GM18520 (cell line): ENCODE measurements at regions not wholly inside any gene's neighbourhood (a gene's known extent, or its start where the extent isn't known, plus 50 kb on each side); places are given as distances from the start of the nearest gene placed in this dataset.
"Not testable (repeated sequence)": the region's sequence is repeated elsewhere in the genome, so short reads cannot be mapped to it uniquely, and the experiment has no call there.

Experiments used
- ATAC-seq: cut with Tn5 transposase; IDR thresholded peaks from one replicate; pipeline ENCODE4 v1.9.1; 2021; ENCODE audit not compliant: unreplicated experiment

DNA sequence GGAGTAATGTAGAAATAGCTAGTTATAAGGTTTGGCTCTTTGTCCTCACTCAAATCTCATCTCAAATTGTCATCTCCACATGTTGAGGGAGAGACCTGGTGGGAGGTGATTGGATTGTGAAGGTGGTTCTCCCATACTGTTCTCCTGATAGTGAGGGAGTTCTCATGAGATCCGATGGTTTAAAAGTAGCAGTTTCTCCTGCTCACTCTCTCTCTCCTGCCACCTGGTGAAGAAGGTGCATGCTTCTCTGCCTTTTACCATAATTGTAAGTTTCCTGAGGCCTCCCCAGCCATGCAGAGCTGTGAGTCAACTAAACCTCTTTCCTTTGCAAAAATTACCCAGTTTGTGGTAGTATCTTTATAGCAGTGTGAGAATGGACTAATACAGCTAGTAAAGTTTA, 849.4 kb downstream of the DACH1 start:
- ATAC-seq: no peak

DNA sequence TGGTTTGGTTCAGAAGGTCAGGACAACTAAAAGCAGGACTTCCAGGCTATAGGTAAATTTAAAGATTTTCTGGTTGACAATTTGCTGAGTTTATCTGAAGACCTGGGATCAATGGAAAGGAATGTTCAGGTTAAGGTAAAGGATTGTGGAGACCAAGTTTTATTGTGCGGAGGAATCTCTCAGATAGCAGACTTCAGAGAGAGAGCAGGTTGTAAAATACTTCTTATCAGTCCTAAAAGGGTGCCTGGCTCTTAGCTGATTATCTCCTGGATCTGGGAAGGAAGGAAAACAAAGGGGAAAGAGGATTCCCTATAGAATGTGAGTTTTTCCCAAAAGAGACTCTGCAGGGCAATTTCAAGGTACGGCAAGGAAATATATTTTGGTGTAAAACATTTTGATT, 851.5 kb downstream of the DACH1 start:
- no peak for ATAC-seq

DNA sequence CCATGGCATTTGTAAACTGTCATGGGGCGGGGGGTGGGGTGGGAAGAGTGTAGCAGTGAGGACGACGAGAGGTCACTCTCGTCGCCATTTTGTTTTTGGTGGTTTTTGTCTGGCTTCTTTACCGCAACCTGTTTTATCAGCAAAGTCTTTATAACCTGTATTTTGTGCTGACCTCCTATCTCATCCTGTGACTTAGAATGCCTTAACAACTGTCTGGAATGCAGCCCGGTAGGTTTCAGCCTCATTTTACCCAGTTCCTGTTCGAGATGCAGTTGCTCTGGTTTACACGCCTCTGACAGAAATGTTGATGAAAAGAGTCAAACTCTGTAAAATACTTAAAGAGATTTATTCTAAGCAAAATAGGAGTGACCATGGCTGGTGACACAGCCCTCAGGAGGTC, 852.0 kb downstream of the DACH1 start:
- ATAC-seq: no peak

DNA sequence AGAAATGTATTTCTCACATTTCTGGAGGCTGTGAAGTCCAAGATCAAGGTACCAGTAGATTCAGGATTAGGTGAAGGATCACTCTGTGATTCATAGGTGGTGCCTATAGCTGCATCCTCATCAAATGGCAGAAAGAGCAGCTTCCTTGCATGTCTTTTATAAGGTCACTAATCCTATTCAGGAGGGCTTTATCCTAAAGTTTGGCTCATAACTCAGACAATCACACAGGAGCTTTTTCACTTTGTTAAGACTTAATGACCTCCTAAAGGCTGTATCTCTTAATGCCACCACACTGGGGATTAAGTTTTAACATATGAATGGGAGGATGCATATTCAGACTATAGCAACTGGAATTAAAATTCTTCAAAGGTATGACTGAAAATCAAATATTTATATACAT, 861.1 kb downstream of the DACH1 start:
- no peak for ATAC-seq

DNA sequence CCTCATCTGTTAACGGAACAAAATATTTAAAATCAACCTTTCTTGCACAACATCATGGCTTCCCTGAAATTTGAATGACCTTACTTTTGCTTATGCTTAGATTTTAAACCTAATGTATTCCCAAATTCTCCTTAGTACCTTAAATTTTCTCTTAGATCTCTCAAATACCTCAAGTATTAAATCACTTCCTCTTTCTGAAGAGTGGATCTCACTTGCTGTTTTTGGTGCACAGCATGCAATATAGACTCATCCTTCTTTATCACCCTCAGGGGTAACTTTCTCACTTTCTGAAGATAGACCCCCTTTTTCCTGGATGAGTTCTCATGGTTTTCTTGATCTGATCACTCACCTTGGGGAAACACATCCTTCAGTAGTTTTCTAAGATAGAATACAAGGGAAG, 871.7 kb downstream of the DACH1 start:
- no peak for ATAC-seq

DNA sequence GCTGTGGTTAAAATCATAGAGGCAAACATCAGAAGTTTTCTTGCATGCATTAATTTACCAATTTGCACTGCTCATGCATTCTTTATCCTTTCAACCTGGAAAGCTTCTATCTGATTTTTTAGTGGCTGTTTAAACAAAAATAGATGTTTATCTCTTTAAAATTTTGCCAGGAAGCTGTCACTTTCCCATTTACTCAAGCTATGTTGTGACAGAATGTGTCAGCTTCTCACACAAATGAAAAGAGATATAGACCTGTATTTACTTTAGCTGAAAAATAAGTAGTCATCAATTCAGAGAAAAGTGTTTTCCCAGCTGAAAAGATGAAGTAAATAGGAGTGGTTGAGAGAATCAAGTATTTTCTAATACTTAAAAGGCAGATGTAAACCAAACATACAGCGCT, 872.8 kb downstream of the DACH1 start:
- ATAC-seq: no peak

DNA sequence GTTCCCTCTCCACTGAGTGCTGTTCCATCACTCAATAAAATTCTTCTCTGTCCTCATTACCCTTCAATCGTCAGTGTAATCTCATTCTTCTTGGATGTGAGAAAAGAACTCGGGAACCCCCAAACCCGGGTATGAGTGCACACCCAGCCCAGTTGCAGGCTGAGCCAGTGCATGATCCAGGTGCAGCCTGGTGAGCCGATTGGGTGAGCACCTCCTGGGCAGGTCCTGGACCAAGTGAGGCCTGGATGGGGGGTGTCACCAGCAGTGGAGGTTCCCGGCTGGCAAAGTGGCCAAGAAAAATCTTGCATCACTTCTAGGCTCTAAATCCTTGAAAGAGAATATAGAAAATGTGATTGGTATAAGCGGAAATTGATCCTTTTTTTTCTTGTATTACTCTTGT, 878.8 kb upstream of the KLHL1 start:
- no peak for ATAC-seq

DNA sequence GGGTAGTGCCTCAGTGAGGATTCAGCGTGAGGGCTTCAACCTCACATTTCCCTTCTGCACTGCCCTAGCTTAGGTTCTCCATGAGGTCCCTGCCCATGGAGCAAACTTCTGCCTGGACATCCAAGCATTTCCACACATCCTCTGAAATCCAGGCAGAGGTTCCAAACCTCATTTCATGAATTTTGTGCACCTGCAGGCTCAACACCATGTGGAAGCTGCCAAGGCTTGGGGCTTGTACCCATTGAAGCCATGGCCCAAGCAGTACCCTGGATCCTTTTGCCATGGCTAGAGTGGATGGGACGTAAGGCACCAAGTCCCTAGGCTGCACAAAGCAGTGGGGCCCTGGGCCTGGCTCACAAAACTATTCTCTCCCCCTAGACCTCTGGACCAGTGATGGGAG, 877.1 kb upstream of the KLHL1 start:
- no peak for ATAC-seq

DNA sequence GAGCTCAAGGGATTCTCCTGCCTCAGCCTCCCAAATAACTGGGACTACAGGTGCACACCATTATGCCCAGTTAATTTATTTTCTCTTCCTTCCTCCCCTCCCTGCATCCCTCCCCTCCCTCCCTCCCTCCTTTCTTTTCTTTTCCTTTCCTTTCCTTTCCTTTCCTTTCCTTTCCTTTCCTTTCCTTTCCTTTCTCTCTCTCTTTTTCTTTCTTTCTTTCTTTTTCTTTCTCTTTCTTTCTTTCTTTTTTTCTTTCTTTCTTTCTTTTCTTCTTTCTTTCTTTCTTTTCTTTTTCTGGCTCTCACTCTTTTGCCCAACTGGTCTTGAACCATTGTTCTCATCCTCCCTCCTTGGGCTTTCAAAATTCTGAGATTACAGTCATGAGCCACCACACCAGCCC, 873.0 kb upstream of the KLHL1 start:
- not testable (repeated sequence) for ATAC-seq

DNA sequence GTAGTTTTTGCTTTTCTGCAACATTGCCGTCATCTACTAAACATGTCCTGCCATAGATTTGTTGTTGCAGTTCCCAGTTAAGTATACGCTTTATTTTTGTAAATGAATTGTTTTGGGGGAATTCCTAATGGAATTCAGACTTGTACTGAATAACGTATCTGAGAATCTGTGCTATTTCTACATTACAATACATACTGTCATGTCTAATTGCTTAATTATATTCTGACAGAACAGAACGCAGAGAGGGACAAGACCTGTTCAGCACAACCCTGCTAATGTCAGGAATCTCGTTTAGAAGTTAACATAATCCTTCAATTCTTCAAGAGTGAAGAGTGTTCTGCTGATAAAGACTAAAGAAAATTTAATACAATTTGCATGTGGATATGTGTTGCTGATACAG, 861.1 kb upstream of the KLHL1 start:
- ATAC-seq: no peak

DNA sequence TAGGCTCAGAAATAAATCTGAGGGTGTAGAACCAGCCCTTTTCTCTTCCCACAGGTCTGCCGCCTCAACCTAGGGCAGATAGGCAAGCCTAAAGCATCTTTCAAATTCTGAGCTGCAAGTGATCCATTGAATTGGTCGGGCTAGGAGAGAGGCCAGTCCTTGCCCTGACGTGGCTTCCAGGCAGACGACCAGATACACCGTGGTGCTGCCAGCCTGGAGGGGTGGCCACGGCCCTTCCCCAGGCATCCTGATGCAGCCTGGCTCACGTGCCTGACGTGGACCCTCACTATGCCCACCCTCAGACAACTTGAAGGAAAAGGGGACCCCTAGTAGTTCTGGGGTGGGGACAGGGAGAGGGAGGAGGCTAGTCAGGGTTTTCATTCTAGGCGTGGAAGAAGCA, 859.3 kb upstream of the KLHL1 start:
- no peak for ATAC-seq

DNA sequence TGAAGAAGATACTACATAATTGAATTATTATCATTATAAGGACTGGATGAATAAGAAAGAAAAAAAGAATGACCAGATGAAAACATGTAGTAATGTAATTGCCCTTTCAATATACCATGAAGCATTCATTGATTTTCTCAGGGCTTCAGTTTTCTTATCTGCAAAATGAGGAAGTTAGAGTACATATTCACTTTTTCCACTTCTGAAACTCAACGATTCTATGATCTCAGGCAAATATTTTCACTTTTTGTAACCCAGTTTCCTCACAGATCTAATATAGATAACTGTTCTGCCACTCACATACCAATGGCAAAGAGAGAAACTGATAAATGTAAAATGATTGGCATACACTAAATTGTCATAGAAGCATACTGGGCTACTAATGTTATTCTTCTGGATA, 856.6 kb upstream of the KLHL1 start:
- ATAC-seq: no peak

DNA sequence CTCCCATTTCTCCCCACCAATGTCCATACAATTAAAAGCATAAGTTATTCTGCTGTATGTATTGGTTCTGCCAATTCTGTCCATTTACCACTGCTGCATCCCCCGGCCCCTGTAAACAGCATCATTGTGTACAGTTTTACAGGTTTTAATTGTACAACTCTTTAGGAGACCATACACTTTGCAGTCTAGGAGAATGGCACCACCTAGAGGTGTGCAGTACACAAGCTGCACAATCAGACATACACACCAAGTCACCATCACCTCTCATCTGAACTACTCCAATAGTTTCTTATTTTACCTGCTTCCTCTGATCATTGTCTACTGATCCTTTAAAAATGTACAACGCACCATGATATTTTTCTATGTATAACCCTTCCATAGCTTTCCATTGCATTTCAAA, 855.9 kb upstream of the KLHL1 start:
- ATAC-seq: no peak

DNA sequence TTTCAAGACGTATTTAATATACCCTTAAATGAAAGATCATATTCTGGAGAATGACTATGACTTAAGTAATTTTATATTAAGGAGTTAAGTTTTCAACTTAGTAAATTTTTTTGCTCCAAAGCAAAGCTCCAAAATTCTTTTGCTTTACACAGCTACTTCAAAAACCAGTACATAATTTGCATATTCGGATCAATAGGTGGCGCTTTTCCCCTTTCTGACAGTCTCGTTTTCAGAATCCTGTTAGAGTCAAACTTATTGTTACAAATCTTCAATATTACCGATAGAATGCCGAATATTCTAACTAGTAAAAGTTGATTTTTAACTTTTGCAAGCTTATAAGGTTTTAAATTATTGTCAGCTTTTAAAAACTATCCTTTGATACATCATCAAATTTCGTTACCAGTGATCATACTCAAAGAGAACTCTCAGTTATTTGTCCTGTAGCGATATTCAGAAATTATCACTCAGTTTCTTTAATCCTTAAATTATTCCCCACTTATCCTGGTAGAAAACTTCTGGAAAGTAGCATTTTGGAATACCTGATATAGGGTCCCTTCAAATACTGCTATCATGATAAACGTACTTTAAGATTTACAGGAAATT, 852.7 kb upstream of the KLHL1 start:
- ATAC-seq: no peak

DNA sequence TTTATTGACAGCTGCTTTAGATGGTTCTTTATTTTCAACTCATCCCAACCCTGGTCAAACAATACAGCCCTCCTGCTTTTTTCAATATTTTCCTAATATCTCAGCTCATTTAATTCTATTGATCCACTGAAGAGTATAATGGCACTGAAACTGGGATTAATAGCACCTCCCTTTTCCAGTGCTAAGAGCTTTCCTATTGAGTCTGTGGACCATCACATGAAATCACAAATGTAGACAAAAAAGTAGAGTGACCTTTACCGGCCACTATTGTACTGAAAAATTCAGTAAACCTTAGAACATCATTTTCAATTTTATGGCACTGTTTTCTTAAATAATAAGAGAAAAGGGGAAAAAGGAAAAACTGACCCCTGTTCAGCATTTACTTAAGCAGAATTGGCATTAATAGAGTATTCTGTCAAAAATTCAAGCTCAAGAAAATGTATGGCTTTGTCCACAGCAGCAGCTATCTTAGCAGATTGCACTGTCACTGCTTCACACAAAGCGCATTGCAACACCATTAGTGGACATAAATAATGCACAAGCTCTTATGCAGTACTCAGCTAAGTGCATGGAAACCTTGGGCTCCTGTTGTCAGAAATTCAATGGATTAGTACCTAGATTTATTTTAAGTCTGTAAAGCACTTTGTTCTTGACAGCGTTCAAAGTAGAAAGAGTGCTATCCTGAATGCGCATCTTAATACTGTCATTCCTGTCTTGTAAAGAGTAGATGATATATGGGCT, 851.0 kb upstream of the KLHL1 start:
- ATAC-seq: no peak

DNA sequence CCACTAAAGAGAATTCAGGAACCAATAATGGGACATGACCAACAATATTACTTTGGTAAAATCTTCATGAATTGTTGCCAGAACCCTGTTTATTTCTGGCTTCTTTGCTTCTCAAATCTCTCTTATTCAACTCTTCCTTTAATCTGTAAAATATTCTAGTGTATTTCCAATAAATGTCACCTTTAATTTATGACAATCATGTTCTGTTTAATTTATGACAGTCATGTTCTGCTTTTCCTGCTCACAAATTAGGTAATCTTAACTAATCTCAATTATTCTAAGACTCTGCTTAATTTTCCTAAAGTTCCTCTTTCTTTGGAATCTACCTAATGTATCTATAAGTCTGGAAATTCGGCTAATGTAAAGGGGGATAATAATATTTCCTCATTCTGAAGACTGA, 847.6 kb upstream of the KLHL1 start:
- no peak for ATAC-seq

DNA sequence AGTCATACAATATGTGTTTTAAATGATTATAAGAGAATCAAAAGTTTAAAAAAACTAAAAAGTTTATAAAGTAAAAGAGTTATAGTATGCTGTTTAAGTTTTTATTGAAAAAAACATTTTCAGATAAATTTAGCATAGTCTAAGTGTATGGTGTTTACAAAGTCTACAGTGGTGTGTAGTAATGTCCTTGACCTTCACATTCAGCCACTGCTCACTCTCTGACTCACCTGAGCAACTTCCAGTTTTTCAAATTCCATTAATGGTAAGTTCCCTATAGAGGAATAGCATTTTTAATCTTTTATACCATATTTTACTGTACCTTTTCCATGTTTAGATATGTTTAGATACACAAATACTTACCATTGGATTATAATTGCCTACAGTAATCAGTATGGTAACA, 842.4 kb upstream of the KLHL1 start:
- no peak for ATAC-seq

DNA sequence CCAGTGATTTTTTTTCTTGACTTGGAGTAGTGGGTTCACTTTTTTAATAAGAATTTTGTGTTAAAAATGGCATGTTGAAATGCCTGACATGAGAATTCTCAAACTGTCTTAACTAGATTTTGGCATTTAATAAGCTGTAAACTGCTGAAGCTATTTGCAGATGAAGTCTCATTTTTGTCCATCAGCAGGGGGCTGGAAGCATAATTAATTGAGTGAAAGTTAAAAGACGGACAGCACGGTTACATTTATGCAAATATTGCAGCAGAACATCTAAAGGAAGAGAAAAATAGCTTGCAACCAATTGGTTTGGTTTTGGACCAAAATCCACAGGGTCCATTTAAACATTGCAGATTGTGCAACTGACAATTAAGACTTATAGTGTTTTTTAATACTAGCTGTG, 837.3 kb upstream of the KLHL1 start:
- ATAC-seq: no peak

DNA sequence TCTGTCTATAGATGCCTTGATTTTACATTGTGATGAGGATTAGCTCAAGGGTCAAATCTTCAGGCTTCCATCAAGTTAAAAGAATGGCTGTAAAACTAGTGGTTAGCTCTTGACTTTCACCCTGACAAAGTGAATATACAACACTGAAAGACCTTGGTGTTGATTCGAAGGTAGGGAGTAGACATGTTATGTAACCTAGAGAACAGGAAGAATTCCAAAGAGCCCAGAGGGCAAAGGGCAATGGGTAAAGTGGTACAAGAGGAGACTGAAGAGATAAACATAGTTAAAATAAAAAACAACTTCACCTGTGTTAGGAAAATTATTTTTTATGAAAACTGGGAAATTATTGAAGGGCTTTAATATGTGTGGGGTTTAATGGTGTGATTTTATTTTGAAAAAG, 833.2 kb upstream of the KLHL1 start:
- no peak for ATAC-seq

DNA sequence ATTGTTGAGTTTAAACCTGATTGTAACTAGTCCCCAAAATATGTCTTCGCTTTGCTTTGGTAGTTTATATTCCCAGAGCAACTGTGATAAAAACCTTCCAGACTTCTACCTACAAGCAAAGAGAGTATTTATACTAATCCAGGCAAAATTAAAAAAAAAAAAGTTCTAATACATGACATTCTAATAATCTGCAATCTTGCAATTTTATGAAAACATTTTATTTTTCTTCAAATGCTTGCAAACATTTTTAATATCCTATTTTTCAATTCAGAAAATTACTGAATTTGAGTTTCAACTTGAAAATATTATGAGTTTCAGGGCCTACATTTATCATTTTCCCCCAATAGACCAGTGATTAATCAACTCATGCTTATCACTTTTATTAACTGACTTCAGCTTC, 830.2 kb upstream of the KLHL1 start:
- no peak for ATAC-seq

DNA sequence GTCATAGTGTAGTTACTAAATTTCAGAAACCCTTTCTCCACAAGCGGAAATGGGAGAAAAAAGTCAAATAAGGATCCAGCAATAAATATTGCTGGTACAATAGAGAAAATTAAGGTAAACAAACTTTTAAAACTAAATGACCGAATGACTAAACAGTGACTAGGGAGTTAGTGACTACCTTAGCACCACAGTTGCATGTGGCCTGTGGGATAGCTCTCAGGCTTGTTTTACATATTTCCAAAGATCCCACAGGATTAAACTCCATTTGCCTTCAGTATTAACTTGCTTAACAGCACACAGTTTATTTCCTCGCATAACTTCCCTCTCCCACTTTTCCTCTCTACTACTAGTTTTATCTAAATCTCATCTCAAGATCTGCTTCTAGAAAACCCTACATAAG, 824.3 kb upstream of the KLHL1 start:
- ATAC-seq: no peak

DNA sequence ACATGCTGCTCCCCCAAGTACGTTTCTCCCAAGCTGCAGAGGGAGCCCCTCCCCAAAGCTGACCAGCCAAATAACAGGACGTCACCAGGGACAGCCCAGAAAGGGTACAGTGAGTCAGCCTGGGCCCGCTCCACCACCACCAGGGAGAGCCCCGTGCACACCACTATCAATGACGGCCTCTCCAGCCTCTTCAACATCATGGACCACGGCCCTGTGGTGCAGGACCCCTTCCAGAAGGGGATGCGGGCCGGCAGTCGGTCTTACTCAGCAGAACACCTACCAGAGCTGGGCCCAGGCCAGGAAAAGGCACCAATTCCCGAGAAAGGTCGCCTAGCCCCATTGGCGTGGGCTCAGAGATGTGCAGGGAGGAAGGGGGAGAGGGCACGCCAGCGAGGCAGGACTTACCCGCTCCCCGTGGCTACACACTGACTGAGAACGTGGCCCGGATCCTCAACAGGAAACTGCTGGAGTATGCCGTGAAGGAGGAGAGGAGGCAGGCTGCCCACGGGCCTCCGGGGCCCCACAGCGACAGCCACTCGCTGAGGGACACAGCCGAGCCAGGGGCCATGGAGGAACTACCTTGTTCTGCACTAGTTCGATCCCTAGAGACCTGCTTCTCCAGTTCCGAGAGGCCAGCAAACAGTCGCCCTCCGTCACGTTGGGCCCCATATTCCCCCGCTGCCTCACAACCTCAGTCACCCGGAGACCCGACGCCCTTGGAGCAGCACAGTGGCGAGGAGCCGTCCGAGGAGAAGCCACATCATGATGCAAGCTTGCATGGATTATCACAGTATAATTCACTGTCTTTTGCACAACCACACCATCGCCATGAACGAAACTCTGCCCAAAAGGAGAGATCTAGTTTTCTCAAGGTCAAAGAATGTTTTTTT, 815.9 kb upstream of the KLHL1 start:
- ATAC-seq: no peak
